C4-2B (cell line): ENCODE measurements at regions not wholly inside any gene's neighbourhood (a gene's known extent, or its start where the extent isn't known, plus 50 kb on each side); places are given as distances from the start of the nearest gene placed in this dataset.

Experiments used
- ZFX ChIP-seq: fragments of 450-650 bp; IDR thresholded peaks from 2 replicates; pipeline ENCODE4 v1.6.1; 2017
- TF ChIP-seq, protein P1 (sequence below): fragments of 450-650 bp; conservative IDR thresholded peaks from 2 replicates; pipeline ENCODE4 v1.5.1; 2017; ENCODE audit warnings: mild to moderate bottlenecking

GRCh38 chr11:28964811-28965210 is 856.6 kb downstream of the METTL15 start:
- TF ChIP-seq, protein P1, sequence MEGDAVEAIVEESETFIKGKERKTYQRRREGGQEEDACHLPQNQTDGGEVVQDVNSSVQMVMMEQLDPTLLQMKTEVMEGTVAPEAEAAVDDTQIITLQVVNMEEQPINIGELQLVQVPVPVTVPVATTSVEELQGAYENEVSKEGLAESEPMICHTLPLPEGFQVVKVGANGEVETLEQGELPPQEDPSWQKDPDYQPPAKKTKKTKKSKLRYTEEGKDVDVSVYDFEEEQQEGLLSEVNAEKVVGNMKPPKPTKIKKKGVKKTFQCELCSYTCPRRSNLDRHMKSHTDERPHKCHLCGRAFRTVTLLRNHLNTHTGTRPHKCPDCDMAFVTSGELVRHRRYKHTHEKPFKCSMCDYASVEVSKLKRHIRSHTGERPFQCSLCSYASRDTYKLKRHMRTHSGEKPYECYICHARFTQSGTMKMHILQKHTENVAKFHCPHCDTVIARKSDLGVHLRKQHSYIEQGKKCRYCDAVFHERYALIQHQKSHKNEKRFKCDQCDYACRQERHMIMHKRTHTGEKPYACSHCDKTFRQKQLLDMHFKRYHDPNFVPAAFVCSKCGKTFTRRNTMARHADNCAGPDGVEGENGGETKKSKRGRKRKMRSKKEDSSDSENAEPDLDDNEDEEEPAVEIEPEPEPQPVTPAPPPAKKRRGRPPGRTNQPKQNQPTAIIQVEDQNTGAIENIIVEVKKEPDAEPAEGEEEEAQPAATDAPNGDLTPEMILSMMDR, result no peak
- TF ChIP-seq ZFX, result no peak
